ENCODE measurements at regions not wholly inside any gene's neighbourhood (a gene's known extent, or its start where the extent isn't known, plus 50 kb on each side); places are given as distances from the start of the nearest gene placed in this dataset.

- TF ChIP-seq YY2 (tag by site-specific recombination; IDR thresholded peaks at IDR 0.05) (no peak), PATZ1 (tag by site-specific recombination; IDR thresholded peaks at IDR 0.05) (no peak), ZNF529 (tag by site-specific recombination; IDR thresholded peaks at IDR 0.05; ENCODE audit: insufficient replicate concordance) (no peak), CTCF (tag by site-specific recombination; IDR thresholded peaks at IDR 0.05) (no peak), ZNF24 (tag by site-specific recombination; IDR thresholded peaks at IDR 0.05) (no peak), ZNF549 (tag by site-specific recombination; IDR thresholded peaks at IDR 0.05) (no peak), PRDM1 (tag by site-specific recombination; IDR thresholded peaks at IDR 0.05) (no peak), ZNF175 (tag by site-specific recombination; IDR thresholded peaks at IDR 0.05) (no peak), ZXDB (tag by site-specific recombination; IDR thresholded peaks at IDR 0.05) (no peak), ZBTB7A (tag by site-specific recombination; IDR thresholded peaks at IDR 0.05; ENCODE audit: low read depth) (no peak)
These were observed 482.6 kb upstream of the ERCC4 start for GRCh38 chr16:13437413-13437795.
